ENCODE measurements at regions not wholly inside any gene's neighbourhood (a gene's known extent, or its start where the extent isn't known, plus 50 kb on each side); places are given as distances from the start of the nearest gene placed in this dataset.
"Not testable (repeated sequence)": the region's sequence is repeated elsewhere in the genome, so short reads cannot be mapped to it uniquely, and the experiment has no call there.

DNA sequence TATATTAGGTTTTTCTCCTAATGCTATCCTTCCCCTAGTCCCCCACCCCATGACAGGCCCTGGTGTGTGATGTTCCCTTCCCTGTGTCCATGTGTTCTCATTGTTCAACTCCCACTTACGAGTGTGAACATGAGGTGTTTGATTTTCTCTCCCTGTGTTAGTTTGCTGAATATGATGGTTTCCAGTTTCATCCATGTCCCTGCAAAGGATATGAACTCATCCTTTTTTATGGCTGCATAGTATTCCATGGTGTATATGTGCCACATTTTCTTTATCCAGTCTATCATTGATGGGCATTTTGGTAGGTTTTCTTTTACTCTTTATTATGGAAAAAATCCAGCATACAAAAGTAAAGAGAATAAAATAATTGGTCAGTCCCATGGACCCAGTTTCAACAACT is 126.1 kb downstream of the PHETA1 start:
- not testable (repeated sequence) for TF ChIP-seq TARDBP (IDR thresholded peaks at IDR 0.05); SP1 (IDR thresholded peaks at IDR 0.05); BHLHE40 (IDR thresholded peaks at IDR 0.05; ENCODE audit: borderline replicate concordance); LEF1 (IDR thresholded peaks at IDR 0.05; ENCODE audit: borderline replicate concordance); HDGF (IDR thresholded peaks at IDR 0.05; ENCODE audit: borderline replicate concordance); NFRKB (IDR thresholded peaks at IDR 0.05); FOXM1 (IDR thresholded peaks at IDR 0.05; ENCODE audit: borderline replicate concordance); SUZ12 (IDR thresholded peaks at IDR 0.05); ZNF384 (IDR thresholded peaks at IDR 0.05)
